ENCODE measurements at regions not wholly inside any gene's neighbourhood (a gene's known extent, or its start where the extent isn't known, plus 50 kb on each side); places are given as distances from the start of the nearest gene placed in this dataset.

DNA sequence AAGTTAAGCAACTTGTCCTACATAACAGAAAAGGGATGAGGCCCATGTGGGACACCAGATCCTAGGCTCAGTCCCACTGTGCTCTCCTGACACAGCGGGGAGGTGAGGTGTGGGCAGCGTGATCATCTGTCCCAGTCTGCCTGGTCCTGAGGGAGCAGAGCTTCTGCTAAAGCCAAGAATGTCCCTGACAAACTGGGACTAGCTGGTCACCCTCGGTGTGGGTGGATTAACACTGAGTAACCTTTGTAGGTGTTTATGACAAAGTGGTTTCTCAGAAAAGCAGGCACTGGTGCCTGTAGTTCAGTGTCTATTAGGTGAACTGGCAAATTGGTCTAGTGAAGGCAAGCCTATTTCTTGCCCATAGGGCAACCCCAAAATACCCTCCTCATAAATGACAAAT lies 127.8 kb upstream of the HABP2 start:
- TF ChIP-seq, protein P1, sequence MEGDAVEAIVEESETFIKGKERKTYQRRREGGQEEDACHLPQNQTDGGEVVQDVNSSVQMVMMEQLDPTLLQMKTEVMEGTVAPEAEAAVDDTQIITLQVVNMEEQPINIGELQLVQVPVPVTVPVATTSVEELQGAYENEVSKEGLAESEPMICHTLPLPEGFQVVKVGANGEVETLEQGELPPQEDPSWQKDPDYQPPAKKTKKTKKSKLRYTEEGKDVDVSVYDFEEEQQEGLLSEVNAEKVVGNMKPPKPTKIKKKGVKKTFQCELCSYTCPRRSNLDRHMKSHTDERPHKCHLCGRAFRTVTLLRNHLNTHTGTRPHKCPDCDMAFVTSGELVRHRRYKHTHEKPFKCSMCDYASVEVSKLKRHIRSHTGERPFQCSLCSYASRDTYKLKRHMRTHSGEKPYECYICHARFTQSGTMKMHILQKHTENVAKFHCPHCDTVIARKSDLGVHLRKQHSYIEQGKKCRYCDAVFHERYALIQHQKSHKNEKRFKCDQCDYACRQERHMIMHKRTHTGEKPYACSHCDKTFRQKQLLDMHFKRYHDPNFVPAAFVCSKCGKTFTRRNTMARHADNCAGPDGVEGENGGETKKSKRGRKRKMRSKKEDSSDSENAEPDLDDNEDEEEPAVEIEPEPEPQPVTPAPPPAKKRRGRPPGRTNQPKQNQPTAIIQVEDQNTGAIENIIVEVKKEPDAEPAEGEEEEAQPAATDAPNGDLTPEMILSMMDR (IDR thresholded peaks at IDR 0.05; ENCODE audit: insufficient read depth, low read length) = no peak
- TF ChIP-seq POLR2AphosphoS5 (IDR thresholded peaks at IDR 0.05; ENCODE audit: low read depth) (no peak), GABPA (IDR thresholded peaks at IDR 0.05; ENCODE audit: low read depth) (no peak), SPI1 (IDR thresholded peaks at IDR 0.05; ENCODE audit: borderline replicate concordance, low read depth) (no peak)
- TF ChIP-seq, protein P2, sequence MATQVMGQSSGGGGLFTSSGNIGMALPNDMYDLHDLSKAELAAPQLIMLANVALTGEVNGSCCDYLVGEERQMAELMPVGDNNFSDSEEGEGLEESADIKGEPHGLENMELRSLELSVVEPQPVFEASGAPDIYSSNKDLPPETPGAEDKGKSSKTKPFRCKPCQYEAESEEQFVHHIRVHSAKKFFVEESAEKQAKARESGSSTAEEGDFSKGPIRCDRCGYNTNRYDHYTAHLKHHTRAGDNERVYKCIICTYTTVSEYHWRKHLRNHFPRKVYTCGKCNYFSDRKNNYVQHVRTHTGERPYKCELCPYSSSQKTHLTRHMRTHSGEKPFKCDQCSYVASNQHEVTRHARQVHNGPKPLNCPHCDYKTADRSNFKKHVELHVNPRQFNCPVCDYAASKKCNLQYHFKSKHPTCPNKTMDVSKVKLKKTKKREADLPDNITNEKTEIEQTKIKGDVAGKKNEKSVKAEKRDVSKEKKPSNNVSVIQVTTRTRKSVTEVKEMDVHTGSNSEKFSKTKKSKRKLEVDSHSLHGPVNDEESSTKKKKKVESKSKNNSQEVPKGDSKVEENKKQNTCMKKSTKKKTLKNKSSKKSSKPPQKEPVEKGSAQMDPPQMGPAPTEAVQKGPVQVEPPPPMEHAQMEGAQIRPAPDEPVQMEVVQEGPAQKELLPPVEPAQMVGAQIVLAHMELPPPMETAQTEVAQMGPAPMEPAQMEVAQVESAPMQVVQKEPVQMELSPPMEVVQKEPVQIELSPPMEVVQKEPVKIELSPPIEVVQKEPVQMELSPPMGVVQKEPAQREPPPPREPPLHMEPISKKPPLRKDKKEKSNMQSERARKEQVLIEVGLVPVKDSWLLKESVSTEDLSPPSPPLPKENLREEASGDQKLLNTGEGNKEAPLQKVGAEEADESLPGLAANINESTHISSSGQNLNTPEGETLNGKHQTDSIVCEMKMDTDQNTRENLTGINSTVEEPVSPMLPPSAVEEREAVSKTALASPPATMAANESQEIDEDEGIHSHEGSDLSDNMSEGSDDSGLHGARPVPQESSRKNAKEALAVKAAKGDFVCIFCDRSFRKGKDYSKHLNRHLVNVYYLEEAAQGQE (IDR thresholded peaks at IDR 0.05; ENCODE audit: insufficient replicate concordance, low read depth) = no peak

Measured in HL-60 (cell line).